IMR-90 (cell line): ENCODE measurements at regions not wholly inside any gene's neighbourhood (a gene's known extent, or its start where the extent isn't known, plus 50 kb on each side); places are given as distances from the start of the nearest gene placed in this dataset.

Experiments used
- ATAC-seq: fragments of 200-7000 bp; cut with Tn5 transposase; 2 replicates; pipeline ENCODE4 v1.9.1; 2020; ENCODE audit warnings: low read depth, mild to moderate bottlenecking, moderate library complexity
- BruUV-seq: library from RNA; stranded (reverse); fragments of 400-500 nt; replicated peaks from 2 replicates; lab custom pipeline; 2021; lab: Mats Ljungman, UMichigan
- CTCF ChIA-PET: fragments of 300-600 bp; formaldehyde crosslinking; extraction: SDS; loops from one replicate; lab custom pipeline; 2021; ENCODE audit warnings: antibody characterized with exemption; lab: Yijun Ruan, JAX
- POLR2A ChIA-PET: fragments of 300-600 bp; sonication (Branson Sonifier 250); formaldehyde crosslinking; loops from one replicate; lab custom pipeline; 2022; ENCODE audit warnings: antibody characterized with exemption; ENCODE audit not compliant: unreplicated experiment; lab: Charles Lee
- DNase-seq: peaks from one replicate; pipeline ENCODE4 v3.0.0; 2013
- H2AFZ ChIP-seq: replicated peaks from 2 replicates; pipeline ENCODE3; 2013; ENCODE audit warnings: low read length, mild to moderate bottlenecking; ENCODE audit not compliant: poor library complexity
- H2AK5ac ChIP-seq: 2 replicates; pipeline ENCODE4 v1.6.1; 2013; ENCODE audit warnings: low read depth, low read length, inconsistent platforms
- H2AK9ac ChIP-seq: replicated peaks from 2 replicates; pipeline ENCODE3; 2013; ENCODE audit warnings: mild to moderate bottlenecking, low read depth, low read length, moderate library complexity; ENCODE audit not compliant: poor library complexity
- H2BK120ac ChIP-seq: 2 replicates; pipeline ENCODE4 v1.6.1; 2013; ENCODE audit warnings: low read depth, low read length, inconsistent platforms
- H2BK15ac ChIP-seq: 3 replicates; pipeline ENCODE4 v1.6.1; 2013; ENCODE audit warnings: low read depth, low read length, inconsistent platforms
- H2BK20ac ChIP-seq: 2 replicates; pipeline ENCODE4 v1.6.1; 2013; ENCODE audit warnings: low read depth, mild to moderate bottlenecking, inconsistent platforms, low read length, moderate library complexity
- H2BK5ac ChIP-seq: 2 replicates; pipeline ENCODE4 v1.6.1; 2013; ENCODE audit warnings: mild to moderate bottlenecking, low read depth, low read length, inconsistent platforms; ENCODE audit not compliant: poor library complexity, severe bottlenecking
- H3K14ac ChIP-seq: replicated peaks from 2 replicates; pipeline ENCODE4 v1.6.1; 2013; ENCODE audit warnings: low read depth, low read length, inconsistent platforms
- H3K18ac ChIP-seq: 2 replicates; pipeline ENCODE4 v1.6.1; 2013; ENCODE audit warnings: low read depth, low read length, control low read depth
- H3K23ac ChIP-seq: 2 replicates; pipeline ENCODE4 v1.6.1; 2013; ENCODE audit warnings: low read depth, low read length, inconsistent platforms
- H3K27ac ChIP-seq: 2 replicates; pipeline ENCODE4 v1.5.1; 2013; ENCODE audit warnings: mild to moderate bottlenecking, control low read depth, low read length; ENCODE audit not compliant: insufficient read depth
- H3K27me3 ChIP-seq: 2 replicates; pipeline ENCODE4 v1.6.1; 2013; ENCODE audit warnings: low read length; ENCODE audit not compliant: control insufficient read depth, insufficient read depth
- H3K36me3 ChIP-seq: 2 replicates; pipeline ENCODE4 v1.6.1; 2013; ENCODE audit warnings: low read length, mixed read lengths; ENCODE audit not compliant: control insufficient read depth, insufficient read depth
- H3K4ac ChIP-seq: 2 replicates; pipeline ENCODE4 v1.6.1; 2013; ENCODE audit warnings: low read depth, low read length, inconsistent platforms
- H3K4me1 ChIP-seq: 2 replicates; pipeline ENCODE4 v1.6.1; 2013; ENCODE audit warnings: low read length, mixed read lengths; ENCODE audit not compliant: control insufficient read depth, insufficient read depth
- H3K4me2 ChIP-seq: 2 replicates; pipeline ENCODE4 v1.6.1; 2013; ENCODE audit warnings: low read depth, mild to moderate bottlenecking, control low read depth, low read length, moderate library complexity
- H3K4me3 ChIP-seq: 2 replicates; pipeline ENCODE4 v1.5.1; 2013; ENCODE audit warnings: low read depth, mild to moderate bottlenecking, control low read depth, low read length, moderate library complexity; ENCODE audit not compliant: insufficient read depth
- H3K56ac ChIP-seq: 2 replicates; pipeline ENCODE4 v1.6.1; 2013; ENCODE audit warnings: low read length, inconsistent platforms; ENCODE audit not compliant: insufficient read depth; ENCODE audit errors: extremely low read depth
- H3K79me1 ChIP-seq, 2 experiments: 2 replicates each; pipeline ENCODE4 v1.6.1; 2013; ENCODE audit warnings: low read length in 2 of 2, inconsistent platforms in 1 of 2, low read depth in 1 of 2
- H3K9ac ChIP-seq: 2 replicates; pipeline ENCODE4 v1.6.1; 2013; ENCODE audit warnings: low read depth, low read length, control low read depth
- H3K9me1 ChIP-seq: 2 replicates; pipeline ENCODE4 v1.6.1; 2013; ENCODE audit warnings: low read length, inconsistent platforms; ENCODE audit not compliant: insufficient read depth
- H3K9me3 ChIP-seq: 2 replicates; pipeline ENCODE4 v1.6.1; 2013; ENCODE audit warnings: low read length; ENCODE audit not compliant: control insufficient read depth, insufficient read depth
- H4K20me1 ChIP-seq: 2 replicates; pipeline ENCODE4 v1.6.1; 2013; ENCODE audit warnings: low read length, inconsistent platforms; ENCODE audit not compliant: insufficient read depth
- H4K5ac ChIP-seq: 2 replicates; pipeline ENCODE4 v1.6.1; 2013; ENCODE audit warnings: mild to moderate bottlenecking, low read depth, low read length, control low read depth
- H4K8ac ChIP-seq, 2 experiments: 2 replicates each; pipeline ENCODE4 v1.6.1; 2013; ENCODE audit warnings: low read depth in 2 of 2, low read length in 2 of 2, control low read depth in 1 of 2, inconsistent platforms in 1 of 2
- H4K91ac ChIP-seq: 2 replicates; pipeline ENCODE4 v1.6.1; 2013; ENCODE audit warnings: low read depth, low read length, inconsistent platforms; ENCODE audit not compliant: insufficient read depth
- BHLHE40 ChIP-seq: fragments of 150-350 bp; IDR thresholded peaks from 2 replicates; pipeline ENCODE4 v1.6.1; 2016; ENCODE audit warnings: mild to moderate bottlenecking, low read depth, low read length
- CEBPB ChIP-seq: IDR thresholded peaks from 2 replicates; pipeline ENCODE4 v1.6.1; 2012; ENCODE audit warnings: low read depth, low read length, improper control_type of control experiment
- CHD1 ChIP-seq: IDR thresholded peaks from 2 replicates; pipeline ENCODE4 v1.6.1; 2012; ENCODE audit warnings: low read depth, low read length, improper control_type of control experiment
- FOS ChIP-seq: fragments of 150-350 bp; IDR thresholded peaks from 2 replicates; pipeline ENCODE4 v1.6.1; 2016; ENCODE audit warnings: low read depth, low read length
- MAFK ChIP-seq: IDR thresholded peaks from 2 replicates; pipeline ENCODE4 v1.6.1; 2012; ENCODE audit warnings: low read depth, low read length, improper control_type of control experiment
- MAZ ChIP-seq: IDR thresholded peaks from 2 replicates; pipeline ENCODE4 v1.6.1; 2012; ENCODE audit warnings: low read depth, mild to moderate bottlenecking, low read length, improper control_type of control experiment, moderate library complexity, borderline replicate concordance
- MXI1 ChIP-seq: IDR thresholded peaks from 2 replicates; pipeline ENCODE4 v1.6.1; 2012; ENCODE audit warnings: low read depth, mild to moderate bottlenecking, low read length, moderate library complexity, borderline replicate concordance
- NFE2L2 ChIP-seq: fragments of 150-350 bp; IDR thresholded peaks from 2 replicates; pipeline ENCODE4 v1.6.1; 2016; ENCODE audit warnings: low read depth, mild to moderate bottlenecking, low read length
- POLR2A ChIP-seq: IDR thresholded peaks from 2 replicates; pipeline ENCODE4 v1.6.1; 2012; ENCODE audit warnings: mild to moderate bottlenecking, low read depth, low read length
- RAD21 ChIP-seq: IDR thresholded peaks from 2 replicates; pipeline ENCODE4 v1.6.1; 2012; ENCODE audit warnings: low read length, improper control_type of control experiment
- RCOR1 ChIP-seq: IDR thresholded peaks from 2 replicates; pipeline ENCODE4 v1.6.1; 2012; ENCODE audit warnings: mild to moderate bottlenecking, low read length, improper control_type of control experiment; ENCODE audit not compliant: insufficient replicate concordance
- RFX5 ChIP-seq: IDR thresholded peaks from 2 replicates; pipeline ENCODE4 v1.8.0; 2012; ENCODE audit warnings: low read depth, mild to moderate bottlenecking, low read length, moderate library complexity
- SMC3 ChIP-seq: fragments of 150-350 bp; IDR thresholded peaks from 2 replicates; pipeline ENCODE4 v1.6.1; 2016; ENCODE audit warnings: low read depth, mild to moderate bottlenecking, antibody characterized with exemption, low read length, moderate library complexity
- USF2 ChIP-seq: fragments of 150-350 bp; IDR thresholded peaks from 2 replicates; pipeline ENCODE4 v1.6.1; 2017; ENCODE audit warnings: mild to moderate bottlenecking, antibody characterized with exemption, low read length, low read depth
- WGBS, 2 experiments: methylation state at CpG; one replicate each; pipeline versions ENCODE4 v1.1.5 to v1.1.7; 2013; ENCODE audit warnings: missing lambda C conversion rate in 2 of 2; ENCODE audit not compliant: insufficient read length in 1 of 2; ENCODE audit errors: extremely low coverage in 2 of 2; 5-methylcytosine and 5-hydroxymethylcytosine counted together
- dilution Hi-C: fragments of 300-500 bp; cut with HindIII; formaldehyde crosslinking; loops from one replicate; pipeline ENCODE4 v1.14.3; 2018; ENCODE audit warnings: low sequenced_read_pairs; ENCODE audit not compliant: unreplicated experiment
- in situ Hi-C: fragments of 300-500 bp; cut with MboI; formaldehyde crosslinking; loops from 3 replicates; pipeline ENCODE4 v1.14.3; 2019; ENCODE audit warnings: low sequenced_read_pairs, inconsistent platforms, mixed read lengths
- intact Hi-C: fragments of 100-400 bp; cut with micrococcal nuclease; formaldehyde crosslinking; loops from 2 replicates; pipeline ENCODE4 v1.10.0; 2022
- TF ChIP-seq, protein P1 (sequence below): conservative IDR thresholded peaks from 2 replicates; pipeline ENCODE4 v1.5.1; 2012; ENCODE audit warnings: mild to moderate bottlenecking, low read depth, low read length, improper control_type of control experiment
- TF ChIP-seq, protein P2 (sequence below): fragments of 150-350 bp; IDR thresholded peaks from 2 replicates; pipeline ENCODE4 v1.6.1; 2016; ENCODE audit warnings: low read depth, mild to moderate bottlenecking, low read length, moderate library complexity, borderline replicate concordance

DNA sequence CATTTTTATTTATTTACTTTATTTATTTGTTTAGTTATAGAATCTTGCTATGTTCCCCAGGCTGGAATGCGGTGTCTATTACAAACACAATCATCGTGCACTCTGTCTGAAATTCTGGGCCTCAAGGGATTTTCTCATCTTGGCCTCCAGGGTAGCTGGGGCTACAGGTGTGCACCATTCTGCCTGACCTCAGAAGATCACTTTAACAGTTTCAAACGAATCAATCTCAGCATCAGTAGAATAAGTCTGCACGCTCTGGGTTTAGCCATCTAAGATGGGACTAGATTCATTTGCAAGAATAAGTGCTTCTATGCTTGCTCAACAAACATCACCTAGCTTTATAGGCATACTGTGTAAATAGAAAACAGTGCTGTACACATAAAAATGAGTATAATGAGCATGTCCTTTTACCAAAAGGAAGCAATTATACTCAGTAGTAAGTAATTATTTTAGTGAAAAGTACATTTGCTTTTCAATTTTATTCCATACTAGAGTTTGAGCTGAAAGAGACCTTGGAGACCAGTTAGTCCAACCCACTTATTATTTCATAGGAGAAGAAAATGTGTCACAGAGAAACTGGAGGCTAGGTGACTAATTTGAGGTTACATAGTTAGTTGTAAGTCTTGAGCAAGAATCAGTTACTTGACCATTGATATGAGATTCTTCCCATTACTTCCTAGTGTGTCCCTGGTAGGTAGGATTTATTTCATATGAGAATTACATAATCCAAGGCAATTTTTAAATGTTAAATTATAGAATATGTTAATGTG lies 456.5 kb upstream of the LMO3 start:
- H2BK5ac ChIP-seq, result no peak overlapping the region
- no peak overlapping the region for H3K18ac ChIP-seq
- no peak overlapping the region for H2AK5ac ChIP-seq
- no peaks in the 10 kb centered on the region for H3K79me1 ChIP-seq
- ChIA-PET POLR2A (no interaction called here), CTCF (no interaction called here)
- no peak overlapping the region for H4K8ac ChIP-seq
- H3K4me2 ChIP-seq, result no peak overlapping the region
- DNase-seq (no peak), ATAC-seq (no peak)
- H4K20me1 ChIP-seq, result no peaks in the 10 kb centered on the region
- H3K4me1 ChIP-seq, result no peaks in the 10 kb centered on the region
- intact Hi-C loops, result no loop called here
- H3K36me3 ChIP-seq, result no peaks in the 10 kb centered on the region
- H4K5ac ChIP-seq, result no peak overlapping the region
- H3K56ac ChIP-seq, result no peak overlapping the region
- no peak overlapping the region for H3K14ac ChIP-seq
- in situ Hi-C loops, result no loop called here
- H2AFZ ChIP-seq, result no peak overlapping the region
- WGBS, 2 experiments, result no CpG with 5 or more reads among the region's 4 CpGs
- H3K9ac ChIP-seq, result no peak overlapping the region
- H2AK9ac ChIP-seq, result no peak overlapping the region
- no peak overlapping the region for H3K23ac ChIP-seq
- H3K27me3 ChIP-seq, result no peaks in the 10 kb centered on the region
- no peak overlapping the region for H2BK15ac ChIP-seq
- TF ChIP-seq, protein P1, sequence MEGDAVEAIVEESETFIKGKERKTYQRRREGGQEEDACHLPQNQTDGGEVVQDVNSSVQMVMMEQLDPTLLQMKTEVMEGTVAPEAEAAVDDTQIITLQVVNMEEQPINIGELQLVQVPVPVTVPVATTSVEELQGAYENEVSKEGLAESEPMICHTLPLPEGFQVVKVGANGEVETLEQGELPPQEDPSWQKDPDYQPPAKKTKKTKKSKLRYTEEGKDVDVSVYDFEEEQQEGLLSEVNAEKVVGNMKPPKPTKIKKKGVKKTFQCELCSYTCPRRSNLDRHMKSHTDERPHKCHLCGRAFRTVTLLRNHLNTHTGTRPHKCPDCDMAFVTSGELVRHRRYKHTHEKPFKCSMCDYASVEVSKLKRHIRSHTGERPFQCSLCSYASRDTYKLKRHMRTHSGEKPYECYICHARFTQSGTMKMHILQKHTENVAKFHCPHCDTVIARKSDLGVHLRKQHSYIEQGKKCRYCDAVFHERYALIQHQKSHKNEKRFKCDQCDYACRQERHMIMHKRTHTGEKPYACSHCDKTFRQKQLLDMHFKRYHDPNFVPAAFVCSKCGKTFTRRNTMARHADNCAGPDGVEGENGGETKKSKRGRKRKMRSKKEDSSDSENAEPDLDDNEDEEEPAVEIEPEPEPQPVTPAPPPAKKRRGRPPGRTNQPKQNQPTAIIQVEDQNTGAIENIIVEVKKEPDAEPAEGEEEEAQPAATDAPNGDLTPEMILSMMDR, result no peak
- TF ChIP-seq FOS (no peak), CEBPB (no peak), RCOR1 (no peak), POLR2A (no peak), MAZ (no peak), SMC3 (no peak), BHLHE40 (no peak), MXI1 (no peak), MAFK (no peak), CHD1 (no peak), RFX5 (no peak), RAD21 (no peak), NFE2L2 (no peak), USF2 (no peak)
- TF ChIP-seq, protein P2, sequence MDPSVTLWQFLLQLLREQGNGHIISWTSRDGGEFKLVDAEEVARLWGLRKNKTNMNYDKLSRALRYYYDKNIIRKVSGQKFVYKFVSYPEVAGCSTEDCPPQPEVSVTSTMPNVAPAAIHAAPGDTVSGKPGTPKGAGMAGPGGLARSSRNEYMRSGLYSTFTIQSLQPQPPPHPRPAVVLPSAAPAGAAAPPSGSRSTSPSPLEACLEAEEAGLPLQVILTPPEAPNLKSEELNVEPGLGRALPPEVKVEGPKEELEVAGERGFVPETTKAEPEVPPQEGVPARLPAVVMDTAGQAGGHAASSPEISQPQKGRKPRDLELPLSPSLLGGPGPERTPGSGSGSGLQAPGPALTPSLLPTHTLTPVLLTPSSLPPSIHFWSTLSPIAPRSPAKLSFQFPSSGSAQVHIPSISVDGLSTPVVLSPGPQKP, result no peak
- no peak overlapping the region for H2BK20ac ChIP-seq
- dilution Hi-C loops, result no loop called here
- no peak overlapping the region for H3K4me3 ChIP-seq
- H4K91ac ChIP-seq, result no peak overlapping the region
- H2BK120ac ChIP-seq, result no peak overlapping the region
- no peaks in the 10 kb centered on the region for H3K9me1 ChIP-seq
- BruUV-seq, result no TSS peak
- H3K27ac ChIP-seq, result no peak overlapping the region
- H3K4ac ChIP-seq, result no peak overlapping the region
- H3K9me3 ChIP-seq, result peaks cover 4% of the 10 kb centered on the region; the same call in 1 of the 2 replicates
